ENCODE measurements at regions not wholly inside any gene's neighbourhood (a gene's known extent, or its start where the extent isn't known, plus 50 kb on each side); places are given as distances from the start of the nearest gene placed in this dataset.
"Not testable (repeated sequence)": the region's sequence is repeated elsewhere in the genome, so short reads cannot be mapped to it uniquely, and the experiment has no call there.

GRCh38 chr1:99533909-99534637, 111.8 kb upstream of the PALMD start:
- H3K36me3 Mint-ChIP-seq, result no peaks in the 10 kb centered on the region
- H3K27me3 Mint-ChIP-seq, result peaks cover 3% of the 10 kb centered on the region
- H3K4me3 Mint-ChIP-seq, result no peak overlapping the region
- H3K4me1 Mint-ChIP-seq, result no peaks in the 10 kb centered on the region
- H3K9me3 Mint-ChIP-seq, result no peaks in the 10 kb centered on the region
- DNase-seq, result no peak
- H3K27ac Mint-ChIP-seq, result no peak overlapping the region

GRCh38 chr1:99534638-99534930, 111.3 kb upstream of the PALMD start:
- Mint-ChIP-seq H3K27ac (no peak overlapping the region), H3K9me3 (no peaks in the 10 kb centered on the region)
- DNase-seq, result no peak

DNA sequence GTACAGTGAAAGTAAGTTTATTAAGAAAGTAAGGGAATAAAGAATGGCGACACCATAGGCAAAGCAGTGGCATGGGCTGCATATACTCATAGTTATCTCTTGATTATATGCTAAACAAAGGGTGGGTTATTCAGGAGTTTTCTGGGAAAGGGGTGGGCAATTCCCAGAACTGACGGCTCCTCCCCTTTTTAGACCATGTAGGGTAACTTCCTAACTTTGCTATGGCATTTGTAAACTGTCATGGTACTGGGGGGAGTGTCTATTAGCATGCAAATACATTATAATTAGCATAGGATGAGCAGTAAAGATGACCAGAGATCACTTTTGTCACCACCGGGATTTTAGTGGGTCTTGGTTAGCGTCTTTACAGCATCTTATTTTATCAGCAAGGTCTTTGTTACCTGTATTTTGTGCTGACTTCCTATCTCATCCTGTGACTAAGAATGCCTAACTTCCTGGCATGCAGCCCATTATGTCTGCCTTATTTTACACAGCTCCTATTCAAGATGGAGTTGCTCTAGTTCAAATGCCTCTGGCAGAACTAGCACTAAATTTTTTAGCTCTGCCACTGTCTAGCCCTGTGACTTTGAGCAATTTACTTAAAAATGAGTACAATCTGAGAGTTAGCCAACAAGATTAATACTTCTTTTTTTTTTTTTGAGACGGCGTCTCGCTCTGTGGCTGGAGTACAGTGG, 110.3 kb upstream of the PALMD start:
- peaks cover 3% of the 10 kb centered on the region for H3K27me3 Mint-ChIP-seq
- no peaks in the 10 kb centered on the region for H3K36me3 Mint-ChIP-seq
- H3K4me3 Mint-ChIP-seq, result no peak overlapping the region
- no peak overlapping the region for H3K27ac Mint-ChIP-seq
- no peaks in the 10 kb centered on the region for H3K9me3 Mint-ChIP-seq
- DNase-seq, result no peak
- no peaks in the 10 kb centered on the region for H3K4me1 Mint-ChIP-seq

More at GRCh38 chr1:99534638-99534930, 111.3 kb upstream of the PALMD start:
- Mint-ChIP-seq H3K27me3 (peaks cover 3% of the 10 kb centered on the region), H3K4me3 (no peak overlapping the region), H3K4me1 (no peaks in the 10 kb centered on the region), H3K36me3 (no peaks in the 10 kb centered on the region)

DNA sequence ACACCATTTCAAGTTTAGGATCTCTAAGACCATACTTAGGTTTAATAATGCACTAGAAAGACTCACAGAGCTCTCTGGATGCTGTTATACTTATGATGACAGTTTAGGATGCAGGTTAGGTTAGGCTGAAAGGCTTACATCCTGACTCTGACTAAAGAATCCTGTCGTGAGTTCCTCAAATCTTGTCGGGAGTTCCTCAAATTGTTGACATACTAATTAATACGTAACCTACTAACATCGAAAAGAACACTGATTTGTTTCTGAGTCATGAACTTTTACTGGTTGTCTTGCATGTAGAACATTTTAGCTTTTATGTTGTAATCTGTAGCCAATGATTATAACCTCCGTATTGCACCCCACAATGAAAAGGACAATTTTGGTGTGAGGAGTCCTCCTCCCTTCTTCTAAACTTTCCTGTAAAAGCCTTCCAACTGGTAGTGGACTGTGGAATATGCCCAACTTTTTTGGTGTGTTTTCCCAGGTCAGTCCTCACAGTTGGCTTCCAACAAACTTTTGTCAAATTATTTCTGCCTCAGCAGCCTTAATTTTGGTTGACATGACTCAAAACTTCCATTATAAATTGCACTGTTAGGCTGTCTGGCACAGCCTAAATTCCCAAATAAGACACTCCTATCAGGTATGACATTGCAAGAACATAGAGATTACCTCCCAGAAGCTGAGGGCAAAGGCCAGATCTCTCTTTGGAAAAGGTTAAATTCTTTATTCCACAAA, 107.9 kb upstream of the PALMD start:
- H3K27me3 Mint-ChIP-seq, result peaks cover 3% of the 10 kb centered on the region
- no peak for DNase-seq
- H3K4me3 Mint-ChIP-seq, result no peak overlapping the region
- no peaks in the 10 kb centered on the region for H3K36me3 Mint-ChIP-seq
- H3K4me1 Mint-ChIP-seq, result no peaks in the 10 kb centered on the region
- H3K9me3 Mint-ChIP-seq, result no peaks in the 10 kb centered on the region
- no peak overlapping the region for H3K27ac Mint-ChIP-seq

DNA sequence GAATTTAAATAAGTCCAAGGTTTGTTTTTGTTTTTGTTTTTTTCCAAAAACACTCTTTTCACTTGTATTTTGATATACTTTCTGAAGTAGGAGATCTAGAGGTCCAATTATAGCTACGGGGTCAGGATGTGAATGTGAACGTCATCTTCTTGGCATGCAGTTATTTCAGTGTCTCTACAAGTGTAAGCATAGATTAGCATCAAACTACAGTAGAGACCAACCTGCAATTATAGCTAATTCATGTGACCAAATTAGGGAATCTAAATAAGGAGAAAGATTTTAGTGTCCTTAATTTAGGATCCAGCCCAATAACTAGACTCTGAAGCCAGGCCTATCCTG, 107.3 kb upstream of the PALMD start:
- Mint-ChIP-seq H3K27ac (no peak overlapping the region), H3K4me3 (no peak overlapping the region), H3K9me3 (no peaks in the 10 kb centered on the region), H3K4me1 (no peaks in the 10 kb centered on the region), H3K36me3 (no peaks in the 10 kb centered on the region), H3K27me3 (peaks cover 6% of the 10 kb centered on the region)
- DNase-seq, result no peak

GRCh38 chr1:99539131-99539530, 106.8 kb upstream of the PALMD start:
- Mint-ChIP-seq H3K27ac (no peak overlapping the region), H3K4me1 (no peaks in the 10 kb centered on the region), H3K36me3 (no peaks in the 10 kb centered on the region), H3K4me3 (no peak overlapping the region), H3K9me3 (no peaks in the 10 kb centered on the region), H3K27me3 (peaks cover 6% of the 10 kb centered on the region)
- DNase-seq, result no peak

GRCh38 chr1:99540744-99541143, 105.2 kb upstream of the PALMD start:
- Mint-ChIP-seq H3K27me3 (peaks cover 3% of the 10 kb centered on the region), H3K36me3 (no peaks in the 10 kb centered on the region), H3K27ac (no peak overlapping the region), H3K9me3 (no peaks in the 10 kb centered on the region), H3K4me1 (no peaks in the 10 kb centered on the region), H3K4me3 (no peak overlapping the region)
- DNase-seq, result no peak

- Mint-ChIP-seq H3K4me3 (no peak overlapping the region), H3K4me1 (no peaks in the 10 kb centered on the region), H3K27me3 (peaks cover 9% of the 10 kb centered on the region), H3K36me3 (no peaks in the 10 kb centered on the region), H3K9me3 (no peaks in the 10 kb centered on the region), H3K27ac (no peak overlapping the region)
- DNase-seq, result no peak
Observed at GRCh38 chr1:99544328-99544727, 101.6 kb upstream of the PALMD start.

- H3K27me3 Mint-ChIP-seq, result peaks cover 13% of the 10 kb centered on the region
- DNase-seq, result no peak
- no peak overlapping the region for H3K4me3 Mint-ChIP-seq
- no peaks in the 10 kb centered on the region for H3K9me3 Mint-ChIP-seq
- H3K36me3 Mint-ChIP-seq, result no peaks in the 10 kb centered on the region
- no peaks in the 10 kb centered on the region for H3K4me1 Mint-ChIP-seq
- no peak overlapping the region for H3K27ac Mint-ChIP-seq
Observed at GRCh38 chr1:99546432-99547416, 99.2 kb upstream of the PALMD start.

- H3K27ac Mint-ChIP-seq, result no peak overlapping the region
- H3K36me3 Mint-ChIP-seq, result no peaks in the 10 kb centered on the region
- H3K9me3 Mint-ChIP-seq, result no peaks in the 10 kb centered on the region
- no peak overlapping the region for H3K4me3 Mint-ChIP-seq
- no peak for DNase-seq
- H3K27me3 Mint-ChIP-seq, result peaks cover 19% of the 10 kb centered on the region
- no peaks in the 10 kb centered on the region for H3K4me1 Mint-ChIP-seq
Observed at GRCh38 chr1:99548943-99549605, 96.8 kb upstream of the PALMD start.

DNA sequence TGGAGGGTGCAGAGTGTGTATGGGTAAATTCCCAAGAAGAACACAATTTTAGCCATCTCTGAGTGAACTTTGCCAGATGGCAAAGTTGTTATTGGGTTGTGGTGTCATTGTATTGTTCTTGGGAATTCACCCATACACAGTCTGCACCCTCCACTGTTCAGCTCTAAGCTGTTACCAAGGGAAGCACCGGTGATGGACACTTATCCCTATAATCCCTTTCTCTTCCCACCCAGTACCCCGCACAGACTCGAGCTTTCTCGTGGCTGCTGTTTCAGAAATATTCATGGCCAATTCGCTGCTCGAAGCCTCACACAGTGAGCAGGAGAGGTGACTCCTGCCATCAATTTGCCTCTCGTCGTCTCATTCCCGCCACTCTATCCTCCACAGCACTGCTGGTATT, 95.7 kb upstream of the PALMD start:
- no peak for DNase-seq
- H3K4me3 Mint-ChIP-seq, result no peak overlapping the region
- no peaks in the 10 kb centered on the region for H3K4me1 Mint-ChIP-seq
- no peaks in the 10 kb centered on the region for H3K36me3 Mint-ChIP-seq
- H3K27me3 Mint-ChIP-seq, result peaks cover 22% of the 10 kb centered on the region
- H3K27ac Mint-ChIP-seq, result no peak overlapping the region
- H3K9me3 Mint-ChIP-seq, result peaks cover 3% of the 10 kb centered on the region

DNA sequence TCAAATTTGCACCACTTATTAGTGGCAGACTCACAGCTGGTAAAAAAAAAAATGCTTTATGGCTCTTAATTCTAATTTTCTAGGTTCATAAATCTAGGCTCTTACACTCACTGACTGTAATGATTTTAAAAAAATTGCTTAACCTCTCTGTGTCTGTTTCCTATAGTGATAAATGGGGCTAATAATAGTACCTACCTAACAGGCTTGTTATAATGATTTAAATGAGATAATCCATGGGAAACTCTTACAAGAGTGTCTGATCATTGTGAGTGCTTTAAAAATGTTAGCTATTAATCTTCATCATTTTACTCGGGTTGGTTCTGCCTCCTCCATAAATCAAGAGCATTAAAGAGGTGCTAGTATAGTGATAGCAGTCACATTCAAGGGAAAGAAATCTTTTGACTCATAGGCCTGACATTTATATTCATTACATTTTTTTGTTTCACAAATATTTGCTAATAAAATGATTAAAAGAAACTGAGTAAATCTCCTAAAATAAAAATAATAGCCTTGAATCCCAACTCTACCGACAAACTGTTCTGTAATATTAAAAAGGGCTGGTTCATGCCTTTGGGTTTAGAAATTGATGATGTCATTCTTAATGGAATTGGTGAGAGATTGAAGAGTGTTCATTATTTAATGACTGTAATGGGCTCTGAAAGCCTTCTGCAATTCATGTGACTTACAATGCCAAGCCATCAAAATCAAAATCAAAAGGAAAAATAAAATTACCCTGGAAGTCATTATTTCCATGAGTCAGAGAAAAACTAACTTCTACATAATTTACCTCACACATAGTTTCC, 93.9 kb upstream of the PALMD start:
- H3K36me3 Mint-ChIP-seq, result no peaks in the 10 kb centered on the region
- peaks cover 22% of the 10 kb centered on the region for H3K27me3 Mint-ChIP-seq
- H3K4me1 Mint-ChIP-seq, result no peaks in the 10 kb centered on the region
- no peak overlapping the region for H3K27ac Mint-ChIP-seq
- H3K4me3 Mint-ChIP-seq, result no peak overlapping the region
- peaks cover 3% of the 10 kb centered on the region for H3K9me3 Mint-ChIP-seq
- DNase-seq, result no peak

- no peak overlapping the region for H3K4me3 Mint-ChIP-seq
- no peaks in the 10 kb centered on the region for H3K4me1 Mint-ChIP-seq
- no peak overlapping the region for H3K27ac Mint-ChIP-seq
- H3K36me3 Mint-ChIP-seq, result no peaks in the 10 kb centered on the region
- no peak for DNase-seq
- peaks cover 22% of the 10 kb centered on the region for H3K27me3 Mint-ChIP-seq
- H3K9me3 Mint-ChIP-seq, result peaks cover 3% of the 10 kb centered on the region
Observed at GRCh38 chr1:99553301-99553700, 92.6 kb upstream of the PALMD start.

DNA sequence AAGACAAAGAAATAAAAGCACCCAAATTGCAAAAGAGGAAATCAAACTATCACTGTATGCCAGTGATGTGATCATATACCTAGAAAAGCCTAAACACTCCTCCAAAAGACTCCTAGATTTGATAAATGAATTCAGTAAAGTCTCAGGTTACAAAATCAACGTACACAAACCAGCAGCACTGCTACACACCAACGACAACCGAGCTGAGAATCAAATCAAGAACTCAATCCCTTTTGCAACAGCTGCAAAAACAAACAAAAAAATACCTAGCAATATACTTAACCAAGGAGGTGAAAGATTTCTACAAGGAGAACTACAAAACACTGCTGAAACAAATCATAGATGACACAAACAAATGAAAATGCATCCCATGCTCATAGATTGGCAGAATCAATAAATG, 92.1 kb upstream of the PALMD start:
- DNase-seq, H3K9me3 Mint-ChIP-seq, H3K4me1 Mint-ChIP-seq, H3K27ac Mint-ChIP-seq, H3K36me3 Mint-ChIP-seq, H3K4me3 Mint-ChIP-seq: not testable (repeated sequence)
- peaks cover 22% of the 10 kb centered on the region for H3K27me3 Mint-ChIP-seq

All from activated naive CD8-positive, alpha-beta T cell treated with anti-CD3 and anti-CD28 coated beads for 36 hours (primary cell).